GM23248 (cell line): ENCODE measurements at regions not wholly inside any gene's neighbourhood (a gene's known extent, or its start where the extent isn't known, plus 50 kb on each side); places are given as distances from the start of the nearest gene placed in this dataset.

Experiments used
- DNase-seq: peaks from one replicate; pipeline ENCODE4 v3.0.0-alpha.2; 2015
- H2AFZ ChIP-seq: fragments of 200-600 bp; sonication (generic); 2 replicates; pipeline ENCODE4 v1.6.1; 2016; ENCODE audit warnings: antibody characterized with exemption
- H3F3A ChIP-seq: fragments of 200-600 bp; sonication (generic); 2 replicates; pipeline ENCODE4 v1.6.1; 2016; ENCODE audit warnings: mild to moderate bottlenecking, antibody characterized with exemption, mixed run types; ENCODE audit not compliant: insufficient read depth
- H3K27ac ChIP-seq: fragments of 200-600 bp; sonication (generic); 2 replicates; pipeline ENCODE4 v1.5.1; 2016; ENCODE audit warnings: mild to moderate bottlenecking
- H3K27me3 ChIP-seq: fragments of 200-600 bp; sonication (generic); replicated peaks from 2 replicates; pipeline ENCODE4 v1.6.1; 2016; ENCODE audit warnings: mild to moderate bottlenecking; ENCODE audit not compliant: insufficient read depth
- H3K36me3 ChIP-seq: fragments of 200-600 bp; sonication (generic); 2 replicates; pipeline ENCODE4 v1.6.1; 2016; ENCODE audit warnings: low read depth, mild to moderate bottlenecking
- H3K4me1 ChIP-seq: fragments of 200-600 bp; sonication (generic); 2 replicates; pipeline ENCODE4 v1.6.1; 2016; ENCODE audit warnings: mild to moderate bottlenecking; ENCODE audit not compliant: insufficient read depth
- H3K4me2 ChIP-seq: fragments of 200-600 bp; sonication (generic); one replicate; pipeline ENCODE4 v1.6.1; 2016; ENCODE audit warnings: mild to moderate bottlenecking; ENCODE audit not compliant: unreplicated experiment
- H3K4me3 ChIP-seq: fragments of 200-600 bp; sonication (generic); 2 replicates; pipeline ENCODE4 v1.5.1; 2016; ENCODE audit warnings: mild to moderate bottlenecking
- H3K79me2 ChIP-seq: fragments of 200-600 bp; sonication (generic); 2 replicates; pipeline ENCODE4 v1.6.1; 2016; ENCODE audit warnings: mild to moderate bottlenecking; ENCODE audit not compliant: insufficient read depth
- H3K9ac ChIP-seq: fragments of 200-600 bp; sonication (generic); 2 replicates; pipeline ENCODE4 v1.6.1; 2016; ENCODE audit warnings: mild to moderate bottlenecking
- H3K9me2 ChIP-seq: fragments of 200-600 bp; sonication (generic); 2 replicates; pipeline ENCODE4 v1.6.1; 2016; ENCODE audit warnings: mixed run types, mild to moderate bottlenecking, moderate library complexity; ENCODE audit not compliant: insufficient read depth
- H3K9me3 ChIP-seq: fragments of 200-600 bp; sonication (generic); one replicate; pipeline ENCODE4 v1.6.1; 2017; ENCODE audit warnings: low read depth
- H4K20me1 ChIP-seq: fragments of 200-600 bp; sonication (generic); 2 replicates; pipeline ENCODE4 v1.6.0; 2016; ENCODE audit not compliant: insufficient read depth
- EZH2 ChIP-seq: fragments of 200-600 bp; sonication (generic); IDR thresholded peaks from 2 replicates; pipeline ENCODE4 v1.6.1; 2018; ENCODE audit warnings: antibody characterized with exemption, mild to moderate bottlenecking; ENCODE audit not compliant: insufficient read depth, poor library complexity, severe bottlenecking
- EZH2phosphoT487 ChIP-seq: fragments of 200-600 bp; sonication (generic); IDR thresholded peaks from 2 replicates; pipeline ENCODE4 v1.6.1; 2018; ENCODE audit warnings: antibody characterized with exemption, moderate library complexity, mild to moderate bottlenecking, low read depth; ENCODE audit not compliant: insufficient read depth
- WGBS, 2 experiments: methylation state at CpG; one replicate each; pipeline ENCODE4 v1.1.6; 2015 to 2017; ENCODE audit warnings: low lambda C conversion rate in 2 of 2, low coverage in 1 of 2; ENCODE audit errors: missing lambda C conversion rate in 2 of 2; 5-methylcytosine and 5-hydroxymethylcytosine counted together
- in situ Hi-C: fragments of 300-500 bp; cut with MboI; formaldehyde crosslinking; loops from 2 replicates; pipeline ENCODE4 v1.15.0; 2020

DNA sequence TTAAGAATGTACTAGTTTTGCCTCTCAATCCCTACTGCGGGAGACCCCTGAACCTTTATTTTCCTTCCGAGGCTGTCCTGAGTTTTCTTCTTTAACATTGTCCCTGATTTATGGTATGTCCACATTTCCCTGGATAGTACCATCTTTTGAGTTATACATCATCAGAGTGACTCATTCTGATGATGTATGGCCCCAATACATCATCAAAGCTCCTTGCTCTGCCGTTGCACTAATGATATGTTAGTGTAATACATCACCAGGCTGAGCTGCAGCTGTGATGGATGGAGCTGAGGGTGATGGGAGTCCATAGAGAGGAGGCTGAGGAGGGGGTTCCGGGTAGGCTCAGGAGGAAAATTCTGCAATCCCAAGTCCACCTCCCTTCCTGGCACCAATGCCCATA, 986.5 kb downstream of the KCNMA1 start:
- in situ Hi-C loops: no loop called here
- no peak overlapping the region for H3K4me2 ChIP-seq
- no peaks in the 10 kb centered on the region for H3K9me2 ChIP-seq
- no peaks in the 10 kb centered on the region for H3K36me3 ChIP-seq
- no peak overlapping the region for H3K4me3 ChIP-seq
- H2AFZ ChIP-seq: no peak overlapping the region
- H3F3A ChIP-seq: no peaks in the 10 kb centered on the region
- no peaks in the 10 kb centered on the region for H4K20me1 ChIP-seq
- TF ChIP-seq EZH2 (no peak), EZH2phosphoT487 (no peak)
- no peak overlapping the region for H3K9ac ChIP-seq
- H3K4me1 ChIP-seq: peaks cover 7% of the 10 kb centered on the region
- H3K79me2 ChIP-seq: no peaks in the 10 kb centered on the region
- peaks cover 13% of the 10 kb centered on the region; the same call in 1 of the 2 replicates for H3K27me3 ChIP-seq
- H3K9me3 ChIP-seq: no peaks in the 10 kb centered on the region
- 55 to 66% methylated on average over 4 of the region's 4 CpGs for WGBS, 2 experiments
- no peak overlapping the region for H3K27ac ChIP-seq
- no peak for DNase-seq

- Histone ChIP-seq H2AFZ (no peak overlapping the region), H3K4me2 (no peak overlapping the region), H3K36me3 (no peaks in the 10 kb centered on the region), H3F3A (no peaks in the 10 kb centered on the region), H3K79me2 (no peaks in the 10 kb centered on the region), H3K27ac (no peak overlapping the region), H3K9ac (no peak overlapping the region), H3K27me3 (peaks cover 12% of the 10 kb centered on the region; the same call in 1 of the 2 replicates), H3K9me3 (no peaks in the 10 kb centered on the region), H3K9me2 (no peaks in the 10 kb centered on the region), H3K4me3 (no peak overlapping the region), H4K20me1 (no peaks in the 10 kb centered on the region), H3K4me1 (peaks cover 7% of the 10 kb centered on the region)
- WGBS, 2 experiments: 6 to 9% methylated on average over 3 of the region's 3 CpGs
- peak; percentile 86 for DNase-seq
- TF ChIP-seq EZH2: no peak
- no peak for TF ChIP-seq EZH2phosphoT487
- in situ Hi-C loops: no loop called here
Measured at GRCh38 chr10:76649723-76650127, 987.9 kb downstream of the KCNMA1 start.

- 63 to 66% methylated on average over 3 of the region's 3 CpGs for WGBS, 2 experiments
- no peaks in the 10 kb centered on the region for H3F3A ChIP-seq
- H3K4me1 ChIP-seq: peaks cover 7% of the 10 kb centered on the region
- H2AFZ ChIP-seq: no peak overlapping the region
- no peaks in the 10 kb centered on the region for H3K9me2 ChIP-seq
- no peak overlapping the region for H3K4me2 ChIP-seq
- H4K20me1 ChIP-seq: no peaks in the 10 kb centered on the region
- H3K79me2 ChIP-seq: no peaks in the 10 kb centered on the region
- peaks cover 7% of the 10 kb centered on the region; the same call in 1 of the 2 replicates for H3K27me3 ChIP-seq
- no peaks in the 10 kb centered on the region for H3K9me3 ChIP-seq
- no peak overlapping the region for H3K27ac ChIP-seq
- TF ChIP-seq EZH2: no peak
- DNase-seq: no peak
- H3K9ac ChIP-seq: no peak overlapping the region
- H3K4me3 ChIP-seq: no peak overlapping the region
- in situ Hi-C loops: no loop called here
- H3K36me3 ChIP-seq: no peaks in the 10 kb centered on the region
Measured at GRCh38 chr10:76649254-76649653, 988.4 kb downstream of the KCNMA1 start.

DNA sequence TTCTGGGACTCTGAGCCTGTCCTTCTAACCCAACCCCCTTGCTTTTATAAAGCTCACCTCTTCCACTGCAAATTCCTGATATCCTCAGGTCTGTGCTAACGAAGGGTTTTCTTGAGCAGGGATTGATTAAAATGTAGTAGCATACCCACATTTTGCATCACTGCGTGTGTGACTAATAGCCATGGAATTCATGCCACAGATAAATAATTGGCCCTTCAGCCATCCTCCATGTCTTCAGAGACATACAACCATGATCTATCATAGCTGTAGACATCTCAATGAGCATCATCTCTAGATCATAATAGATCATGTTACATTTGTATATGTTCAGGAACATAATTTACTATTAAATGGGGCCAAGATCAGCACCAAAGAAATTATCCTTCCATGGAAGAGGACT, 990.3 kb downstream of the KCNMA1 start:
- no peaks in the 10 kb centered on the region for H4K20me1 ChIP-seq
- no peak overlapping the region for H3K27ac ChIP-seq
- WGBS, 2 experiments: 65 to 78% methylated on average over 2 of the region's 2 CpGs
- H3K9me2 ChIP-seq: no peaks in the 10 kb centered on the region
- H3K4me1 ChIP-seq: peaks cover 7% of the 10 kb centered on the region
- in situ Hi-C loops: no loop called here
- peak; percentile 18 for DNase-seq
- no peaks in the 10 kb centered on the region for H3F3A ChIP-seq
- H3K79me2 ChIP-seq: no peaks in the 10 kb centered on the region
- no peak overlapping the region for H3K9ac ChIP-seq
- no peak overlapping the region for H2AFZ ChIP-seq
- H3K27me3 ChIP-seq: peaks cover 6% of the 10 kb centered on the region
- no peak overlapping the region for H3K4me3 ChIP-seq
- no peaks in the 10 kb centered on the region for H3K9me3 ChIP-seq
- no peaks in the 10 kb centered on the region for H3K36me3 ChIP-seq
- H3K4me2 ChIP-seq: no peak overlapping the region
- no peak for TF ChIP-seq EZH2
- TF ChIP-seq EZH2phosphoT487: no peak

DNA sequence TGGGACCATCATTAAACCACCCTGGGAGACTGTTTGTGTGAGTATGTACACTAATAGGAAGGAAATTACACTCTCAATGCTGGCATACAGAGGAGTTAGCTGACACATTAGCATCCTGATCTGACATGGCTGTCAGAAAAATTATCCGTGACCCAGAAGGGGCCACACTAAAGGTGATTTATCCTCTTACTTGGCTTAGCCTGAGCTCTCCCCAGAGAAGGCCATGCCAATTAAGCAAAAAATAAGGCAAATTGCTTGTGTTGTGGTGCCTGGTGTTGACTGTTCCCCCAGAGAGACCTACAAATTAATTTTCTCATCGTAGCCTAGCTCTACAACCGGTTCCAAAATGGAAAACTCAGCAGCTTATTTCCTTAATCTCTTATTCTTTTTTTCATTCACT, 992.3 kb downstream of the KCNMA1 start:
- Histone ChIP-seq H2AFZ (no peak overlapping the region), H3K4me1 (peaks cover 7% of the 10 kb centered on the region), H3K9ac (no peak overlapping the region), H3K4me2 (no peak overlapping the region), H3K27me3 (peaks cover 11% of the 10 kb centered on the region), H3K79me2 (no peaks in the 10 kb centered on the region), H4K20me1 (no peaks in the 10 kb centered on the region), H3K36me3 (no peaks in the 10 kb centered on the region), H3F3A (no peaks in the 10 kb centered on the region), H3K9me3 (no peaks in the 10 kb centered on the region), H3K4me3 (no peak overlapping the region), H3K9me2 (no peaks in the 10 kb centered on the region), H3K27ac (no peak overlapping the region)
- WGBS, 2 experiments: 76 to 81% methylated on average over 3 of the region's 3 CpGs
- in situ Hi-C loops: no loop called here
- no peak for DNase-seq
- TF ChIP-seq EZH2phosphoT487: no peak
